Lower leg skin (tissue), 3 donors: ENCODE measurements at regions not wholly inside any gene's neighbourhood (a gene's known extent, or its start where the extent isn't known, plus 50 kb on each side); places are given as distances from the start of the nearest gene placed in this dataset.

Experiments used
- CTCF ChIP-seq, 3 donors: fragments of 450-650 bp; IDR thresholded peaks; one replicate each; pipeline ENCODE4 v1.5.1; 2016; ENCODE audit warnings: antibody characterized with exemption in 3 of 3, mild to moderate bottlenecking in 3 of 3, moderate library complexity in 2 of 3
- POLR2A ChIP-seq, 2 donors: fragments of 450-650 bp; IDR thresholded peaks; one replicate each; pipeline ENCODE4 v1.6.1; 2016 to 2017; ENCODE audit warnings: antibody characterized with exemption in 2 of 2, mild to moderate bottlenecking in 1 of 2, moderate library complexity in 1 of 2

GRCh38 chr14:28596391-28596790 is 170.2 kb upstream of the FOXG1 start:
- TF ChIP-seq CTCF (IDR thresholded peaks at IDR 0.05) (no peak), POLR2A (IDR thresholded peaks at IDR 0.05) (no peak)
